KMS-11 (cell line): ENCODE measurements at regions not wholly inside any gene's neighbourhood (a gene's known extent, or its start where the extent isn't known, plus 50 kb on each side); places are given as distances from the start of the nearest gene placed in this dataset.

Source experiments
- H2AFZ ChIP-seq: fragments of 200-600 bp; sonication (generic); 2 replicates; pipeline ENCODE4 v1.6.1; 2016; ENCODE audit warnings: antibody characterized with exemption, mixed run types, low read depth
- H3K27ac ChIP-seq: fragments of 200-600 bp; sonication (generic); 2 replicates; pipeline ENCODE4 v1.6.1; 2016; ENCODE audit warnings: mild to moderate bottlenecking, mixed run types
- H3K27me3 ChIP-seq: fragments of 200-600 bp; sonication (generic); 2 replicates; pipeline ENCODE4 v1.6.1; 2017; ENCODE audit warnings: mild to moderate bottlenecking, low read depth, mixed run types, moderate library complexity; ENCODE audit not compliant: insufficient read depth
- H3K36me3 ChIP-seq: fragments of 200-600 bp; sonication (generic); 2 replicates; pipeline ENCODE4 v1.6.1; 2017; ENCODE audit warnings: mild to moderate bottlenecking, mixed run types; ENCODE audit not compliant: insufficient read depth
- H3K4me1 ChIP-seq: fragments of 200-600 bp; sonication (generic); 2 replicates; pipeline ENCODE4 v1.6.1; 2016; ENCODE audit warnings: mild to moderate bottlenecking, low read depth, mixed run types; ENCODE audit not compliant: poor library complexity, severe bottlenecking
- H3K4me2 ChIP-seq: fragments of 200-600 bp; sonication (generic); 2 replicates; pipeline ENCODE4 v1.7.0; 2016; ENCODE audit warnings: mild to moderate bottlenecking, mixed run types
- H3K4me3 ChIP-seq: fragments of 200-600 bp; sonication (generic); IDR thresholded peaks from 2 replicates; pipeline ENCODE4 v1.6.1; 2017; ENCODE audit warnings: low read depth, low read length, mixed read lengths; ENCODE audit not compliant: insufficient read depth
- H3K79me2 ChIP-seq: fragments of 200-600 bp; sonication (generic); 2 replicates; pipeline ENCODE4 v1.6.1; 2016; ENCODE audit warnings: low read depth, mixed run types; ENCODE audit not compliant: insufficient read depth
- H3K9ac ChIP-seq: fragments of 200-600 bp; sonication (generic); 2 replicates; pipeline ENCODE4 v1.6.1; 2016; ENCODE audit warnings: mild to moderate bottlenecking, mixed run types
- H4K20me1 ChIP-seq: fragments of 200-600 bp; sonication (generic); 2 replicates; pipeline ENCODE4 v1.6.1; 2016; ENCODE audit warnings: mild to moderate bottlenecking, mixed run types; ENCODE audit not compliant: insufficient read depth
- TF ChIP-seq, protein P1 (sequence below): fragments of 200-600 bp; sonication (generic); conservative IDR thresholded peaks from 2 replicates; pipeline ENCODE4 v1.6.1; 2017; ENCODE audit warnings: low read depth, mild to moderate bottlenecking, antibody characterized with exemption, low read length, moderate library complexity, mixed read lengths

DNA sequence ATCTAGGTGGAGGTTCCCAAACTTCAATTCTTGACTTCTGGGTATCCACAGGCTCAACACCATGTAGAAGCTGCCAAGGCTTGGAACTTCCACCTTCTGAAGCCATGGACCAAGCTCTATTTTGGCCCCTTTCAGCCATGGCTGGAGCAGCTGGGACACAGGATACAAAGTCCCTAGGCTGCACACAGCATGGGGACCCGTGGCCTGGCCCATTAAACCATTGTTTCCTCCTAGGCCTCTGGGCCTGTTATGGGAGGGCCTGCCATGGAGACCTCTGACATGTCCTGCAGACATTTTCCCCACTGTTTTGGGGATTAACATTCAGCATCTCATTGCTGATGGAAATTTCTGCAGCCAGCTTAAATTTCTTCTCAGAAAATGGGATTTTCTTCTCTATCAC lies 1908.0 kb downstream of the EFNA5 start:
- no peaks in the 10 kb centered on the region for H4K20me1 ChIP-seq
- H3K79me2 ChIP-seq, result no peaks in the 10 kb centered on the region
- TF ChIP-seq, protein P1, sequence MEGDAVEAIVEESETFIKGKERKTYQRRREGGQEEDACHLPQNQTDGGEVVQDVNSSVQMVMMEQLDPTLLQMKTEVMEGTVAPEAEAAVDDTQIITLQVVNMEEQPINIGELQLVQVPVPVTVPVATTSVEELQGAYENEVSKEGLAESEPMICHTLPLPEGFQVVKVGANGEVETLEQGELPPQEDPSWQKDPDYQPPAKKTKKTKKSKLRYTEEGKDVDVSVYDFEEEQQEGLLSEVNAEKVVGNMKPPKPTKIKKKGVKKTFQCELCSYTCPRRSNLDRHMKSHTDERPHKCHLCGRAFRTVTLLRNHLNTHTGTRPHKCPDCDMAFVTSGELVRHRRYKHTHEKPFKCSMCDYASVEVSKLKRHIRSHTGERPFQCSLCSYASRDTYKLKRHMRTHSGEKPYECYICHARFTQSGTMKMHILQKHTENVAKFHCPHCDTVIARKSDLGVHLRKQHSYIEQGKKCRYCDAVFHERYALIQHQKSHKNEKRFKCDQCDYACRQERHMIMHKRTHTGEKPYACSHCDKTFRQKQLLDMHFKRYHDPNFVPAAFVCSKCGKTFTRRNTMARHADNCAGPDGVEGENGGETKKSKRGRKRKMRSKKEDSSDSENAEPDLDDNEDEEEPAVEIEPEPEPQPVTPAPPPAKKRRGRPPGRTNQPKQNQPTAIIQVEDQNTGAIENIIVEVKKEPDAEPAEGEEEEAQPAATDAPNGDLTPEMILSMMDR, result no peak
- no peak overlapping the region for H3K9ac ChIP-seq
- H3K4me3 ChIP-seq, result no peak overlapping the region
- H2AFZ ChIP-seq, result no peak overlapping the region
- no peaks in the 10 kb centered on the region for H3K36me3 ChIP-seq
- no peaks in the 10 kb centered on the region for H3K4me1 ChIP-seq
- H3K4me2 ChIP-seq, result no peak overlapping the region
- H3K27ac ChIP-seq, result no peak overlapping the region
- no peaks in the 10 kb centered on the region for H3K27me3 ChIP-seq

DNA sequence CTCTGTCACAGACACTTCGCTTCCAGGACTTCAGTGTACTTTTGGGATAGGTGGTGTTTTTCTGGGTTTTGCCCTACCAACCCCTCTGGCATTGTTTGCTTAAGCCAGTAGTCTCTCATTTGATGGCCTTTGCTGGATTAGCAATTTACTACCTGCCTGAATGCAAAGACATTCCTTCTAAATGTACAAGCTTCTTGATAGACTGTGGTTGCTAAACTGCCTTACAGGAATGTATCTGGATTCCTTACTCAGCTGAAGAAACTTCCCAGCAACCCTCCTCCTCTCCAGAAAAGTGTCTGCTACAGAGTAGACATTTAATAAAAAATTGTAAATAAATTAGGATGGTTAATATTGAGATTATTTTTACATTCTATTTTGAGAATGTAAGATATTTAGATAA lies 1916.7 kb downstream of the EFNA5 start:
- H3K9ac ChIP-seq, result no peak overlapping the region
- H3K4me1 ChIP-seq, result no peaks in the 10 kb centered on the region
- H3K27me3 ChIP-seq, result no peaks in the 10 kb centered on the region
- H3K27ac ChIP-seq, result no peak overlapping the region
- no peak overlapping the region for H2AFZ ChIP-seq
- no peaks in the 10 kb centered on the region for H4K20me1 ChIP-seq
- TF ChIP-seq, protein P1, result no peak
- H3K4me2 ChIP-seq, result no peak overlapping the region
- H3K36me3 ChIP-seq, result no peaks in the 10 kb centered on the region
- H3K4me3 ChIP-seq, result no peak overlapping the region
- no peaks in the 10 kb centered on the region for H3K79me2 ChIP-seq

DNA sequence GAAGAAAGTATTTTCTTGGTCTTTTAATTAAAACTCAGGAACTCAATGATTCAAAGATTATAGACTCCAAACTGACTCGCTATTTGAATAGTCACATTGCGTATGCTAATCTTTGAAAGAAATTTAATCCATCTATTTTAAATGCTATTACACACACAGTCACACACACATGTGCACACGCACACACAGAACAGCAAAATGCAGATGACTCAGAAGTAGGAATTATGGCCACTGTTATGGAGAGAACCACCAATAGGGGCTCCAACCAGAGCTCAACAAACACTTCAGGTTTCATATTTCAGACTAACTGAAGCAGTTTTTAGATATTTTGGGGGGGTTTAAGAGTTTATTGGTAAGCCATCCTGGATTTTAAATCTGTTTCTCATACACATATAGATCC lies 1917.9 kb downstream of the EFNA5 start:
- H3K4me1 ChIP-seq, result no peaks in the 10 kb centered on the region
- no peak overlapping the region for H3K9ac ChIP-seq

DNA sequence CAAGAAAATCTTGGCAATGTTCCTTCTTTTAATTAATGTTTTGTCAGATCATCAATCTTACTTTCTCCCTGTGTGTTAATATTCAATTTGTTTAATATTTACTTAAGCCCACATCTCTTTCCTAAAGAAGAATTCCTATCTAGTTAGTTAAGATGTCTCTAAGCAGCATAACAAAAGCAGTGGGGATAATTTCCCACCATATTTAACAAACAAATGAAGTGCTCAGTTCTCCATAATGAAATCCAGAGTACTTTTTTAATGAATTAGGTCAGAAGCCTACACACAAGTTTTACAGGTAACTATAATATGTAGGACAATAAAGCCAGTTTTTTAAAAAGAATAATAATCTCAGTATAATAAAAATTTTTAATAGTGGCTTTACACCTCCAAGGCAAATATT lies 1918.8 kb downstream of the EFNA5 start:
- no peaks in the 10 kb centered on the region for H3K36me3 ChIP-seq
- no peaks in the 10 kb centered on the region for H3K4me1 ChIP-seq
- no peak overlapping the region for H3K4me3 ChIP-seq
- no peak overlapping the region for H2AFZ ChIP-seq
- TF ChIP-seq, protein P1, result no peak
- no peak overlapping the region for H3K4me2 ChIP-seq
- no peaks in the 10 kb centered on the region for H4K20me1 ChIP-seq
- H3K79me2 ChIP-seq, result no peaks in the 10 kb centered on the region
- no peak overlapping the region for H3K9ac ChIP-seq
- H3K27me3 ChIP-seq, result no peaks in the 10 kb centered on the region
- H3K27ac ChIP-seq, result no peak overlapping the region

More for the DNA sequence above, 1917.9 kb downstream of the EFNA5 start:
- Histone ChIP-seq H4K20me1 (no peaks in the 10 kb centered on the region), H3K27me3 (no peaks in the 10 kb centered on the region), H3K27ac (no peak overlapping the region), H2AFZ (no peak overlapping the region), H3K79me2 (no peaks in the 10 kb centered on the region), H3K4me2 (no peak overlapping the region), H3K4me3 (no peak overlapping the region), H3K36me3 (no peaks in the 10 kb centered on the region)
- TF ChIP-seq, protein P1, result no peak
